NB4 (cell line): ENCODE measurements at regions not wholly inside any gene's neighbourhood (a gene's known extent, or its start where the extent isn't known, plus 50 kb on each side); places are given as distances from the start of the nearest gene placed in this dataset.
"Not testable (repeated sequence)": the region's sequence is repeated elsewhere in the genome, so short reads cannot be mapped to it uniquely, and the experiment has no call there.

Source experiments
- DNase-seq: peaks from one replicate; pipeline ENCODE4 v3.0.0; 2010; ENCODE audit warnings: low read depth
- H3K4me3 ChIP-seq: one replicate; pipeline ENCODE4 v1.5.1; 2011; ENCODE audit warnings: mild to moderate bottlenecking, low read depth, low read length, moderate library complexity
- MAX ChIP-seq: IDR thresholded peaks from 2 replicates; pipeline ENCODE4 v1.6.1; 2011; ENCODE audit warnings: low read depth, low read length
- MYC ChIP-seq: IDR thresholded peaks from 2 replicates; pipeline ENCODE4 v1.6.1; 2011; ENCODE audit warnings: low read depth, low read length
- POLR2A ChIP-seq: IDR thresholded peaks from 2 replicates; pipeline ENCODE4 v1.6.1; 2011; ENCODE audit warnings: mild to moderate bottlenecking; ENCODE audit not compliant: insufficient read length; ENCODE audit errors: extremely low read depth
- TF ChIP-seq, protein P1 (sequence below): IDR thresholded peaks from one replicate; pipeline ENCODE4 v1.5.1; 2012; ENCODE audit warnings: low read depth, low read length

GRCh38 chr14:104230946-104231345, 92.6 kb downstream of the KIF26A start:
- H3K4me3 ChIP-seq = no peak overlapping the region
- TF ChIP-seq, protein P1, sequence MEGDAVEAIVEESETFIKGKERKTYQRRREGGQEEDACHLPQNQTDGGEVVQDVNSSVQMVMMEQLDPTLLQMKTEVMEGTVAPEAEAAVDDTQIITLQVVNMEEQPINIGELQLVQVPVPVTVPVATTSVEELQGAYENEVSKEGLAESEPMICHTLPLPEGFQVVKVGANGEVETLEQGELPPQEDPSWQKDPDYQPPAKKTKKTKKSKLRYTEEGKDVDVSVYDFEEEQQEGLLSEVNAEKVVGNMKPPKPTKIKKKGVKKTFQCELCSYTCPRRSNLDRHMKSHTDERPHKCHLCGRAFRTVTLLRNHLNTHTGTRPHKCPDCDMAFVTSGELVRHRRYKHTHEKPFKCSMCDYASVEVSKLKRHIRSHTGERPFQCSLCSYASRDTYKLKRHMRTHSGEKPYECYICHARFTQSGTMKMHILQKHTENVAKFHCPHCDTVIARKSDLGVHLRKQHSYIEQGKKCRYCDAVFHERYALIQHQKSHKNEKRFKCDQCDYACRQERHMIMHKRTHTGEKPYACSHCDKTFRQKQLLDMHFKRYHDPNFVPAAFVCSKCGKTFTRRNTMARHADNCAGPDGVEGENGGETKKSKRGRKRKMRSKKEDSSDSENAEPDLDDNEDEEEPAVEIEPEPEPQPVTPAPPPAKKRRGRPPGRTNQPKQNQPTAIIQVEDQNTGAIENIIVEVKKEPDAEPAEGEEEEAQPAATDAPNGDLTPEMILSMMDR = no peak
- TF ChIP-seq MAX (no peak), MYC (no peak), POLR2A (no peak)
- DNase-seq = no peak

DNA sequence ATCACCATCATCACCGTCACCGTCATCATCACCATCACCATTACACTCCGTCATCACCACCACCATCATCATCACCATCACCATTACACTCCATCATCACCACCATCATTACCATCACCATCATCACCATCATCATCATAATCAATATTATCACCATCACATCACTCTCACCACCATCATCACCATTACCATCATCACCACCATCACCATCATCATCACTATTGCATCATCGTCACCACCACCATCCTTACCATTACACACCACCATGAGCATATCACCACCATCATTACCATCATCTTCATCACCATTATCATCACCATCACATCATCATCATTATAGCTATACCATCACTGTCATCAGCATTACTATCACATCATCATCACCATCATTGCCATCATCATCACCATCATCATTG, 93.7 kb downstream of the KIF26A start:
- H3K4me3 ChIP-seq = no peak overlapping the region
- TF ChIP-seq MYC = no peak
- TF ChIP-seq, protein P1 = no peak
- TF ChIP-seq POLR2A = no peak
- TF ChIP-seq MAX = no peak
- DNase-seq = no peak

GRCh38 chr14:104234007-104234786, 95.8 kb downstream of the KIF26A start:
- H3K4me3 ChIP-seq, DNase-seq: not testable (repeated sequence)

DNA sequence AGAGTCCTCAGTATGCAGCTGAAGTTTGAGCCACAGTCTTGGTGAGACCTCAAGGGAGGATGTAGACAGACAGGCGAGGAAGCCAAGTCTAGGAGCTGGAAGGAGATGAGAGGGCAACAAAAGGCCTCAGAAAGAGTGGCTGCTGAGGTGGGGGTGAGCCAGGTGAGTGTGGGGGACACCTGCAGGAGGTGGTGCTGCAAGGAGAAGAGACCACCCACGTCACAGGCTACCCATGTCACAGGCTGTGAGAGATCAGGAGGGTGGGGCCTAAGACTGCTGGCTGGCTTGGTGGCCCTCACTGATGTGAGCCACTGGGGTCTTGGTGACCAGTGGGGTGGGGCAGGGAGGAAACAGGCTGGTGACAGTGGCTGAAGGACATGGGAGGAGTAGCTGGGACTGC, 97.3 kb downstream of the KIF26A start:
- TF ChIP-seq POLR2A (no peak), MAX (no peak), MYC (no peak)
- TF ChIP-seq, protein P1 = no peak

GRCh38 chr14:104237651-104238423, 99.5 kb downstream of the KIF26A start:
- TF ChIP-seq MYC (no peak), POLR2A (no peak), MAX (no peak)
- TF ChIP-seq, protein P1 = no peak
- H3K4me3 ChIP-seq = no peak overlapping the region
- DNase-seq = no peak

More for the DNA sequence above, 97.3 kb downstream of the KIF26A start:
- no peak for DNase-seq
- H3K4me3 ChIP-seq = no peak overlapping the region

DNA sequence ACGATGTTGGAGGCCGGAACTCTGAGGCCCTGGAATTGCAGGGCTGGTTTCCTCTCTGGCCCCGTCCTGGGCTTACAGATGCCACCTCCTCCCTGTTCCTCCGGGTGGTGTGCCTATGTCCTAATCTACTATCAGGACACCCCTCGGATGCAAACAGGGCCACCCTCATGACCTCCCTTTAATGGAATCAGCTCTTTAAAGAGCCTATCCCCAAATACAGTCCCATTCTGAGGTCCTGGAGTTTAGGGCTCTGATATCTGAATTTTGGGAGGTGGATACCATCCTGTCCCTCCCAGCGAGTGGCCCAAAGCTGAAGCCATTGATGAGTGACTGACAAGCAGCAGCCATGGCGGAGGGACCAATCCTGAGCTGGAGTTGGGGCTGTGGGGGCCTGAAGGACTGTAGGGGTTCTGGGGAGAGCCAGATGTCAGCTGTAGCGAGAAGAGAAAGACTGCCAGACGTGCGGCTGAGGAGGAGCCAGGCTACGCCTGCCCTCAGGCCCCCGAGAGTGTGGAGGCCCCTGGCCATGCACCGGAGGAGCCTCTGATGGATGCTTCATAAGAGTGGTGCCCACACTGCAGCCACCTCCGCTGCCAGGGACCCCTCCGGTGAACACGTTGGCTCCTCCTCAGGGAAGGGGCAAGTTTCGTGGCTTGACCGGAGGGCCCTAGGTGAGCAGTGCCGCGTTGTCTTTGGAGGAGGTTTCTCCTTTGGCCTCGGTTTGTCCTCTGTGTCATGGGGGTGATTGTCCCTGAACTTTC, 100.2 kb downstream of the KIF26A start:
- H3K4me3 ChIP-seq = no peak overlapping the region
- no peak for DNase-seq
- TF ChIP-seq MAX (no peak), MYC (no peak), POLR2A (no peak)
- TF ChIP-seq, protein P1 = no peak
